Vagina (tissue), 2 donors: ENCODE measurements at regions not wholly inside any gene's neighbourhood (a gene's known extent, or its start where the extent isn't known, plus 50 kb on each side); places are given as distances from the start of the nearest gene placed in this dataset.

Experiments
- CTCF ChIP-seq, 3 experiments: fragments of 450-650 bp in 2 of 3; fragments of 200-600 bp in 1 of 3; sonication (generic) in 1 of 3; IDR thresholded peaks; one replicate each; pipeline ENCODE4 v1.5.1; 2017 to 2019; ENCODE audit warnings: antibody characterized with exemption in 3 of 3, mild to moderate bottlenecking in 2 of 3, moderate library complexity in 2 of 3
- POLR2A ChIP-seq, 2 donors: fragments of 450-650 bp; IDR thresholded peaks; one replicate each; pipeline ENCODE4 v1.6.1; 2017; ENCODE audit warnings: antibody characterized with exemption in 2 of 2, mild to moderate bottlenecking in 2 of 2, moderate library complexity in 2 of 2

GRCh38 chr2:9053534-9053931 is 50.0 kb upstream of the MBOAT2 start:
- no peak for TF ChIP-seq CTCF (IDR thresholded peaks at IDR 0.05)
- no peak for TF ChIP-seq POLR2A (IDR thresholded peaks at IDR 0.05)
